Brain pericyte (primary cell): ENCODE measurements at regions not wholly inside any gene's neighbourhood (a gene's known extent, or its start where the extent isn't known, plus 50 kb on each side); places are given as distances from the start of the nearest gene placed in this dataset.

Source experiments
- DNase-seq: peaks from one replicate; pipeline ENCODE4 v3.0.0-alpha.2; 2012; ENCODE audit warnings: low read depth, low spot score

DNA sequence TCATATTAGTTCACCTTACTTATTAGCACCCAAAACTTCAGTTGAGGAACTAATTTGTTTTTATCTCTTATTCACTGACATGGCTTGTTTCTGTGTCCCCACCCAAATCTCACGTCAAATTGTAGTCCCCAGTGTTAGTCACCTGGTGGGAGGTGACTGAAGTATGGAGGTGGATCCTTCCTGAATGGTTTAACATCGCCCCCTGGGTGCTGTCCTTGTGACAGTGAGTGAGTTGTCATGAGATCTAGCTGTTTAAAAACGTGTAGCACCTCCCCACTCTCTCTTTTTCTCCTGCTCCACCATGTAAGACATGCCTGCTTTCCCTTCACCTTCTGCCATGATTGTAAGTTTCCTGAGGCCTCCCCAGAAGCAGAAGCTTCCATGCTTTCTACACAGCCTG lies 75.0 kb upstream of the HECTD2 start:
- no peak for DNase-seq

DNA sequence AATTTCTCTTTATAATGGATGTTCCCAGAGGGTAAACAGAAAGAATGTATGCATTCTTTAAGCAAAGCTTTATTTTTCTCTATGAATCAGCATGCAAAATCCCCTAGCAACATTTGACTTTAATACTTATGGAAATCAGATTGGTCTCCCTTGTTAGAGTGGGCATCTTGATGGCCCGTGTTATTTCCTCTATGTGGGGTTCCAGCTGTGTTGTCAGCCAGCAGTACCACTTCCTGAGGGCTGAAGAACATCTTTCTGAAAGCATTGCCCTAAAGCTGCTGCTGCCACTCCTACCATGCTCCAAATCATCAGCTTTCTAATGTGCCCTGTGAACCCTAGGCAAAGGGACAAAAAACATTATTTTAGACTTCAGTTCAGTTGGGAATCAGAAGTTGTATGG lies 70.4 kb upstream of the HECTD2 start:
- no peak for DNase-seq

DNA sequence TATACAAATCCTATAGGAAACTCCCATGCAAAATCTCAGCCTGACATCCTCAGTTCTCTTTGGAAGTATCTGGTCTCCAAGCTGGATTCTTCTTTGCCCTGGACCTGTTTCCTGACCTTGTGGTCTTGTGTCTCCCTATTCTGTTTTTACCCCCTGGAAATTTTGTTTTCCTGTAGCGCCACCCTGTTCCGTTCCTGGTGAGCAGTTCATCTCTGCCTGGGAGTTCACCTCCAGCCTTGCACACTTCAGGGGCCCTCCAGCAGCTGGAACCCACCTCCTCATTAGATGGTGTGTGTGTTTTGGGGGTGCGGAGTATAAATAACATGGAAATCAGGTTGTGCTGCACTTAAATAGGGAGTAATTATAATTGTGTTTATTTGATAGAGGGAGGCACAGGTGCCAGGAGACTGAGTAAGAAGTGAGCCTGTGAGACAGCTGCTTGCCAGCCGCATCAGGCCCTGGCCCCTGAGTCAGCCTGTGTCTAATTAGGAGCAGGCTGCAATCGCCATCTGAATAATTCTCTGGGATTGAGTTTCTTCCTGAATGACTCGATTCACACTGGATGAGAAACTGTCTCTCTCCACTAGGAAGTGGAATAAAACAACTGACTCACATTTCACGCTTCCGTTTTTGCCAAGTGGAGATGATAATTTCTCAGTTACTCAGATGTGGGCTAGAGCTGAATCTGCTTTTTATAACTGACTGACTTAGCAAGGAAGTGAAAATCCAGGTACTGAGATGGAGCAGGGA lies 69.4 kb upstream of the HECTD2 start:
- no peak for DNase-seq

DNA sequence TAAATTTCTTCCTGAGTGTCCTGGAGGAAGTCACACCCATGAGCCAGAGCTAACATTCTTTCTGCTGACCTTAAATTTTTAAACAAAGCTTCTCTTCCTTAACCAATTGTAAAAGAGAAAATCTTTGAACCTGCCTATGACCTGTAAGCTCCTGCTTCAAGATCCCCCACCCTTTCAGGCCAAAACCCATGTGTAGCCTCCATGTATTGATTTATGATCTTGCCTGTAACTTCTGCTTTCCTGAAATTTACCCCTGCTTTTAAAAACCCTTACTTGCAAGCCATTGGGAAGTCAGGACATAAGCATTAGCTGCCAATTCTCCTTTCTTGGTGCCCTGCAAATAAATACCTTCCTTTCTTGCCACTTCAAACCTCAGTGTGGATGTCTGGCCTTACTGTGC lies 68.5 kb upstream of the HECTD2 start:
- DNase-seq = no peak

DNA sequence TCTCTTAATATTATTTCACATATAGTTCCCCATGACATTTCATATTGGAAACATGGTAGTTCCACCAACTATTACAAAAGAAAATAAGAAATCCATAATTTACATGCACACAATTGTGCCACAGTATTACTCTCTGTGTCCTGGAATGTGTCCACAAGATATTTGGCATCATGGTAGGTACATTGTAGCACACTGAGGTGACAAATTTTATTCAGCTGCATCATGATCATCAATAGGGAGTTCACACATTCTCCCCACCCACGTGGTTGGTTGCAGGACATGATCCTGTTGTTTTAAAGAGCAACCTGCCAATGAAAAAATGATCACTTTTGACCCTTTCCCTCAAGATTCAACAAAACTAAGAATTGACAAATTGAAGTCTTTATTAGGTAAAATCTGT lies 67.1 kb upstream of the HECTD2 start:
- no peak for DNase-seq

DNA sequence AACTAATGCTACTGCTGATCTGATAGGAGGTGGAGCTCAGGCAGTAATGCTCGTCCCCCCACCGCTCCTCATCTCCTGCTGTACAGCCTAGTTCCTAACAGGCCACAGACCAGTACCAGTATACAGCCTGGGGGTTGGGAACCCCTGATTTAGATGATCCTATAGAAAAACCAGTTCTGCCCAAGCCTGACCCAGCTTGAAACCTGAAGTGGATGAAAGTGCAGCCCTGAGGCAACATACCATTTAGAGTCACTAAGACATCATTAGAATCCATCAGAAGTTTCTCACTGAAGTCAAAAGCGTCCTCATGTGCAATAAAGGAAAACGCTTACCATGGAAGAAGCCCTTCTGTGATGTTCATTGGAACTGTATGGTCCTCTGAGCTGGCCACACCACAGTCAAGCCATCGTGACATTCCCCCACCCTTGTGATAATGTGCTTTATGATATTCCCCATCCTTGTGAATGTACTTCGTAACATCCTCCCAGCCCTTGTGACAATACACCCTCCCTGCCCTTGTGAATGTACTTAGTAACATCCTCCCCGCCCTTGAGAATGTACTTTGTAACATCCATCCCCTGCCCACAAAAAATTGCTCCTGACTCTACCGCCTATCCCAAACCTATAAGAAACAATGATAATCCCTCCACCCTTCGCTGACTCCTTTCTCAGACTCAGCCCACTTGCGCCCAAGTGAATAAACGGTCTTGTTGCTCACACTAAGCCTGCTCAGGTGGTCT lies 65.9 kb upstream of the HECTD2 start:
- no peak for DNase-seq

DNA sequence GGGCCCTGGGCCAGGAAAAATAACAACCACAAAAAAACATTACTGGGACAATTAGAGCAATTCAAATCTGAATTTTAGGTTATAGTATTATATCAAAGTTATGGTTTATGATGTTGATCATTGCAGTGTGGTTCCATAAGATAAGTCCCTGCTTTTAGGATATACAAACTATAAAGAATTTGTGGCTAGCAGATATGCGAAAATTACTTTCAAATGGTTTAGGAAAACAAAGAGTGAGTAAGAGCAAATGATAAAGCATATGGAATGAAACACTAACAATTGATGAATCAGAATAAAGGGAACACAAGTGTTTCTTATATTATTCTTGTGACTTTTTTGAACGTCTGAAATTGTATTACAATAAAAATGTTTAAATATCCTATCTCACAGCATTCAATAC lies 64.4 kb upstream of the HECTD2 start:
- DNase-seq = no peak

DNA sequence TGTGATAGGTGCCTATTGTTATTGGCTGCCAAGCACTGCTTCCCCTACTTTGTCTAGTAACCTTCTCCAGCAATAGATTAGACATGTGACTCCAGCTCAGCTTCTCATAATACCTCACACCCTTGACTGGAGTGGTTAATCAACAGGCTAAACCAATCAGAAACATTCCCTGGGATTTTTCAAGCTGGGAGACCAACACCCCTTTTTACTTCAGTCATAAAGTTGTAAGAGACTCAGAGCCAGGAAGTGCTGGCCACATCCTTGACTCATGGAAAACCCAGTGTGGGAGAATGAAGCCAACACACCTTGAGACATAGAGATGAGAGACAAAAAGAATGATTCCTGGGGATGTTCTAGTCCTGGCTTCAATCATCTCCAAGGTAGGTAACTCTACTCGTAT lies 62.6 kb upstream of the HECTD2 start:
- no peak for DNase-seq

DNA sequence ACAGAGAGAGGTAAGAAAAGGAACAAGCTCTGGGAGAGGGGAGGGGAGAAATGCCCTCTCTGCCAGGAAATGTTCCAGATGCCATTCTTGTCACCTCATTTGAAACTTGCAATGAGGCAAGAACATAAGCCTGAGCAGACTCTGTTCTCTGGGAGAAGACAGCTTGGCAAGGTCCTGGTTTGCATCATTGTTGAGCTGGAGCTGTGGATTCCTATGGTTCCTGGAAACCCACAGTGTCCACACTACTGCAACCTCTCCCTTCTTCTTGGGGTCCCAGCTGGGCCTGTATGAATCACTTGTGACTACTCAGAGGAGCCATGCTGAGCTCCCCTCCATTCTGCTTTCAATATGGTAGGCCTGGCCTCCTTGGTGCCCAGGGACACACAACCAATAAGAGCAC lies 60.8 kb upstream of the HECTD2 start:
- peak; percentile 33 for DNase-seq

DNA sequence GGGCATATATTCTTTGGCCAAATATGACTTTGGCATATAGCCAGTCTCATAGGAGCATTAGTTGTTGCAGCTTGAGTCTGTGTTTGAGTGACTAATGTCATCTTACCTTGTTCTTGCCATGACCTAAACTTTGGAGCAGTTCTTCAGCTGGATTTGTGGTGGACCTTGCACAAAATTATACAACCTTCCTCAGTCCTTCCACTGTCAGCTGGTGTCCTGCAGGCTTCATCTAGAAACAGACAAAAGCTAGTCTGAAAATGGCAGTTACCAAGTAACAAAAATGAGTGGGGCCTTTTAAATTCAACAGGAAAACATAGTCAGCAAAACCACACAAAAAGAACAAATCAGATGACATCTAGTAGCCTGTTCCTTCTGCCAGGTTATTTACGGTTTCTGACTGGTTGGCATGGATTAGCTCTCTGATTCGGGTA lies 59.5 kb upstream of the HECTD2 start:
- no peak for DNase-seq

DNA sequence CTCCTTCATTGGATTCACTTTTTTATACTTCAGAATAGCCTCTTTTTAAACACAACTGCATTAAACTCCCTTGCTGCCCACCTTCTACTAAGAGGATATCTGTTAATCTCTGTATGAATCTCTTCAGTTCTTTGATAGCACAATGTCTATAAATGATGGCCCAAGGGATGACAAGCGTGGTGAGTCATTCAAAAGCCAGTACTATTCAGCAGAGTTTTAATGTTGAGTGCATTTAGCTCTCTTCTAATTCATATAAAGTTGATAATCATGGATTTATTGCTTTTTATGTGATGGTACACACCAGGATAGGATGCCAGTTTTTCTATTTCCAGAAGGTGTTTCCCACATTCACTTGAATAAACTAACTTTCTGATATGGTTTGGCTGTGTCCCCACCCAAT lies 57.4 kb upstream of the HECTD2 start:
- DNase-seq = no peak

DNA sequence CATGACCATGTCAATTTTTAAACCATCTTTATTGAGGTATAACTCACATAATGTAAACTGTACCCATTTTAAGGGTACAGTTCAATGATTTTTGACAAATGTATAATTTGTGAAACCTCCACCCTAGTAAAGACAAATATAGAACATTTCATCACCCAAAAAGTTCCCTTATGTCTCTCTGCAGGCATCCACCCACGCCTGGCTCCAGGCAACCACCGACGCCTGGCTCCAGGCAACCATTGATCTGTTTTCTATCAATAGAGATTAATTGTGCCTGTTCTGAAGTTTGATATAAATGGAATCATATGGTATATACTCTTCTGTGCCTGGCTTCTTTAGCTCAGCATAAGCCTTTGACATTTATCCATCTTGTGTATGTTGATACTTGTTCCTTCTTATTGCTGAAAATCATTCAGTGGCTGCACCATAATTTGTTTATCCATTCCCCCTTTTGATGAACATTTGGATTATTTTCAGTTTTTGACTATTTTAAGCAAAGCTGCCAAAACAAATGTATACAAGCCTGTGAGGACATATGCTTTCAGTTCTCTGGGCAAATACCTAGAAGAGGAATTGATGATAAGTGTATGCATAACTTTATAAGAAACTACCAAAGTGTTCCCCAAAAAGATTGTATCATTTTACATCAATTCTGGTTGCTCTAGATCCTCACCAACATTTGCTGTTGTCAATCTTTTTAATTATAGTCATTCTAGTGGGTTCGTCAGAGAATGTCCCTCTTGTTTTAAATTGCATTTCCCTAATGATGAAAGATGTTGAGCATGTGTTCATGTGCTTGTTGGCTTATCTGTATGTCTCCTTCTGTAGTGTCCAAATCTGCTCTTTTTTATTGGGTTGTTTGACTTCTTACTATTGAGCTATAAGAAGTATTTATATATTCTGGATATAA lies 55.7 kb upstream of the HECTD2 start:
- DNase-seq = no peak

DNA sequence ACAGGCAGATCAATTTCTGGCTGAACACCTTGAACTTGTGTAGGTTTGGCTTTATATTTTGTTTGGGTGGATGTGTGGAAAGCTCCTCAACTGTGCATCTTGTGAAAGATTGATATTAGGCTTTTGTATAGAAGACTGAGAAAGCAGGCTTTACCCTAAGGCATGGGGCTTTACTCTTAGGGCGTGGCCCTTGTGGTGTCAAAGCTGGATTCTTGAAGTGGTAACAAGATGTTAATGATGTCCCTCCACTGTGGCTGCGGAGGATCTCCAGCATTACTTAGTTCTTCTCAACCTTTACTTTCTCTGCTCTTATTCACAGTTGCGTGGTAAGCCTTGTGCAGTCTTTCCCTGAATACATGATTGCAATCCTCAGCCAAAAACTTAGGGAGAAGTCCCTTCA lies 54.1 kb upstream of the HECTD2 start:
- no peak for DNase-seq

DNA sequence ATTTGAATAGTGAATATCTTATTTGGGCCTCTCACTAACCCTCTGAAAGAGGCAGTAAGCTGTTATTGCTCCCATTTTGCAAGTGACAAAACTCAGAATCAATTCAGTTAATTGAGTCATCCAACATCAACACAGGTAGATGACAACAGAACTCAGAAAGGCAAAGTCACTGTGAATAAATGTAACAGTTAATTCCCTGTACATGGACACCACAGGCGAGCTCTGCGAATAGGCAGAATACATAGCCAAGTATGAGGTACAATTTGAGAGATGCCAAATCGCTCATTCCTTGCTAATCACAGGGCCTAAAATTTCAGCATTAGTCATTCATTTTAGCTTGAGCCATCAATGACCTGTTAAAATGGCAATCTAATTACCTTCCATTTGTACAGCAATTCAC lies 52.6 kb upstream of the HECTD2 start:
- DNase-seq = no peak
